Cerebellar cortex (tissue), 1 donor: ENCODE measurements at regions not wholly inside any gene's neighbourhood (a gene's known extent, or its start where the extent isn't known, plus 50 kb on each side); places are given as distances from the start of the nearest gene placed in this dataset.
"Not testable (repeated sequence)": the region's sequence is repeated elsewhere in the genome, so short reads cannot be mapped to it uniquely, and the experiment has no call there.

Experiments used
- DNase-seq: peaks from one replicate; pipeline ENCODE4 v3.0.0-alpha.2; 2015; ENCODE audit warnings: low spot score

DNA sequence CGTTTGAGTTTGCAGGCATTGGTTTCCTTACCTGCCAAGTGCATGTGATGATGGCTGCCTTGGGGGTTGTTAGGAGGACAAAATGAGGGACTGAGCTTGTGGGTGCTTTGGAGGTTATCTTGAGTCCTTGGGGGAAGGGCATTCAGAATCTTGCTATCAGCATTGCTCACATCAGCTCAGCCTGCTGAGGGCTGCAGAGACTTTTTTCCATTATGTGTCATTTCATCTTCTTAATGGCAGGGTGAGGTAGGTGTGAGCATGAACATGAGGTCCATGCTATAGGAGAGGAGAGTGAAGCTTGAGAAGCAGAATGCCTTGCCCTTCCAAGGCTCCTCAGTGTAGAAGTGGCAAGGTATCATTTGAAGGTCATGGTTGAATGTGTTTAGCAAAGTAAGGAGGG lies 112.3 kb downstream of the MIAT start:
- DNase-seq: no peak

DNA sequence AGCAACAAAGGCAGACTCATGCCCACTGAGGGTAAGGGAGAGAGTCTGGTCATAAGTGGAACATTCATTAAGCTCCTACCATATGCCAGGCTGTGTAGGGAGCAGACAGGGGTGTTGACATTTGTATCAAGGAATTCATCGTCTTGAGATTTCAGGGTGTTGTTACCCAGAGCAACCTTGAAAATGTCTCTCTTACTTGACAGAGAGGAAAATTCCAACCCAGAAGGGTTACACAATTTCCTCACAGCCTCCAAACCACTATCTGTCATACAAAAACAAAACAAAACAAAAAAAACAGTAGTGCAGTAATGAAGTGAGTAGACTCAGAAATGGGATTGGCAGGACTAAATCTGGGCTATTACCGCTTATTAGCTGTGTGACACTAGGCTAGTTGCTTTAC lies 113.2 kb downstream of the MIAT start:
- no peak for DNase-seq

GRCh38 chr22:26773054-26773453 lies 115.7 kb downstream of the MIAT start:
- DNase-seq: not testable (repeated sequence)

DNA sequence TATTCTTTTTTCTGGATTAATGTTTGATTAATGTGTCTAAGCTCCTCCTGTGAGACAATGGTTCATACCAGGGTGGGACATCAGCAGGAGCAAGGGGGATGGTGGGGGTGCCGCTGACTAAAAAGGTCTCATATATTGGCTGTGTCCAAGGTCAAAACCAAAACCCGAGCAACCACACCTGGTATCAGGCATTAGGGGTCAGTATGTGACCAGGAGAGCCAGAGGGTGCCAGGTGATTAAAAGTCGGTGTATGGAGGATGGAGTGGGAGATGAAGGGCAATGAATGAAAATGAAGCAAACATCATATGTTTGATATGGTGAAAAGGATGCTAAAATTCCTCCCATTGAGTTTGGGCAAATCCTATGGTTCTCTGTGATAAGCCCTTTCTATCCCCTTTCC lies 118.0 kb downstream of the MIAT start:
- DNase-seq: no peak

DNA sequence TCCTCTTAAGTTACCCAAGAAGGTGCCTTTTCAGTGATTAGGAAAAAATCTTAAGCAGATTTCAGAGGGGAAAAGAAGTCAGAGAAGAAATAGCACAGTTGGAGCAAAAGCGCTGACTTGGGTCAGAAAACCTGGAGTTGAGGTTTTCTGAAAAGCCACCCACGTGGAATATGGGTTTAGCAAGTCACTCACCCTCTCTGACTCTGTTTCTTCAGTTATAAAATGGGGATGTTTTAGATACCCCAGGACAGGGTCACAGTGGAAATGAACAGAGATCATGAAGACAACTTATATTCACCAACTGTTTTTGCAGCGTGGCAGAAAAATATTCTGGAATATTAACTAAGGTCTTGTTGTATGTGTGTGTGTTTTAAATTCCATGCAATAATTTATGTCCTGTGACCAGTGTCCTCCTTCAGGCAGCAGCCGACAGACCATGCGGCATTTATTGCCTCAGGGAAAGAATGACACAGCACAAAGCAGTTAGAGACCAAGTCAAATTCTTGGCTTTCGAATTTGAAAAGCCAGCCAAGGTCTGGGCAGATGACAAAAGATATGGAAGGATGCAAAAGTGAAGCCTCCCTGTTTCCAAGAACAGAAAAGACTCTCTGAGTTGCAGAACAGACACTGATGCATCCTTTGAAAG lies 119.9 kb downstream of the MIAT start:
- DNase-seq: no peak

DNA sequence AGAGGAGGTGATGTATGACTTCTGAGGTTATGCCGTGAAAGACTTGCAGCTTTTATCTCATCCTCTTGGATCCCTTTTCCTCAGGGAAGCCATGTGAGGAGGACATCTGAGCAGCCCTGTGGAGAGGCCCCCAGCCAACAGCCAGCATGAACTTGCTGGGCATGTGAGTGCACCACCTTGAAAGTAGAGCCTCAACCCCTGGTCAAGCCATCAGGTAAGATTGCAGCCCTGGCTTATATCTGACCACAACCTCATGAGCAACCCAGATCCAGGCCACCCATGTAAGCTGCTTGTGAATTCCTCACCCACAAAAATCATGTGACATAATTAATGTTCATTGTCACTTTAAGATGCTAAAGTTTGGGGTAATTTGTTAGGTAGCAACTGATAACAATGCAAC lies 121.0 kb downstream of the MIAT start:
- no peak for DNase-seq

DNA sequence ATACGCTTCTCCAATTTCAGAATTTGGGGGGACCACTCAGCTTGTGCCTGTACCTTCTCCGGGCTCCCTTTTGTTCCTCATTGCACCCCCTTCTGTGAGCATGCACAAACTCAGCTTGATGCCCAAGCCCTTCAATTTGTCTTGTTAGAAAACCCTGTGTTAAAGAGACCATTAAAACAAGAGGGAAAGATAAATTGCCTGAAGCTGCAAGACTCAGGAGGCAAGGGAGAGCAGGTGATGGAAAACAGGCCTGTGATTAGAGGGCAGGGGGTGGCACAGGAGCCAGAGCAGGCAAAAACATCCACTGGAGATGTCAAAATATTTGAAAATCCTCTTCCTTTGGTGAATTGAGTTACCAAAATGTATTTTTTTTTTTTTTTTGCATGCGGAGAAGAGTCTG lies 121.7 kb downstream of the MIAT start:
- no peak for DNase-seq

DNA sequence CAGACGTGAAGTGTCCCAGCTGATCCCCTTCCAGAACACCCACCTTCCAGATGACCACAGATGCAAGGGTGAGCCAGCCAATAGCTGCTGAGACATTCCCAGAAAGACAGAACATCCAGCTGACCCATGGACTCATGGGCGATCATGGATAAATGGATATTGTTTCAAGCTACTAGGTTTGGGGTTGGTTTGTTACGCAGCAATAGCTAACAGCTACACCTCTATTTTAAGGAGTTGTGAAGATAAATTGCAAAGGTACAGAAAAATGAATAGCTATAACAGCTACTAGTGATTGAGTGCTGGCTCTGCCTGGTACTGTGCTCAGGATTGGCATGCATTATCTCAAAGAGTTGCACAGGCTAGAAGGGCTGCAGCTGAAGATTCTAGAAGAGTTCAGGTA lies 122.5 kb downstream of the MIAT start:
- DNase-seq: no peak

DNA sequence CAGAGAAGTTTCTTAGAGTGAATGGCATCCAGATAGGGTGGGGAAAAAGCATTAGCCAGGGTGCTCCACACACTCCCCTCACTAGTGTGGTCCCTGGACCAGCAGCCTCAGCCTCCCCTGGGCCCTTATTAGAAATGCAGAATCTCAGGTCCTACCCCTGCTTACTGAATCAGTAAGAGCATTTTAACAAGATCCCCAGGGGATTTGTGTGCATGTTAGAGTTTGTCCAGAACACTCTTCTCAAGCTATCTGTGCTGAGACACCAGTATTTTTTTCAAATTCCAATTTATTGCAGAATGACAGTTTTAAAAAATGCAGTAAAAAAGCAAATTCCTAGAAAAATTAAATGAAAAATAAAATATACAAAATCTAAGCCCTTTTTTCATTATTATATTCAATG lies 123.1 kb downstream of the MIAT start:
- DNase-seq: no peak

DNA sequence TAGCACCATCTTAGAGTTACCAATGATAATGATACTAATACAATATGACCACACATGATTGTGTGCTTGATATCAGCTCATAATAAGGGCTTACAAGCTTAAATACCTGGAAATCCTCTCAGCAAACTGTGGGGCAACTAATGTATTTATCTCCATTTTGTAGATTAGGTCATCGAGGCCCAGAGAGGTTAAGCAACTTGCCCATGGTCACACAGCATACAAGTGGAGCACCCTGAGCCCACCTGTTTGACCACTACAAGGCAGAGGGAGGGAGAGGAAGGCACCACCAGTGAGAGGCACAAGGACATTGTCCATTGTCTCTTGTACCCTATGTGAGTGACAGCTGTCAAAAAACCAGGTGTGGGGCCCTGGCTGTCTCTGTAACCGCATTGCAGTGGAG lies 123.7 kb downstream of the MIAT start:
- no peak for DNase-seq

DNA sequence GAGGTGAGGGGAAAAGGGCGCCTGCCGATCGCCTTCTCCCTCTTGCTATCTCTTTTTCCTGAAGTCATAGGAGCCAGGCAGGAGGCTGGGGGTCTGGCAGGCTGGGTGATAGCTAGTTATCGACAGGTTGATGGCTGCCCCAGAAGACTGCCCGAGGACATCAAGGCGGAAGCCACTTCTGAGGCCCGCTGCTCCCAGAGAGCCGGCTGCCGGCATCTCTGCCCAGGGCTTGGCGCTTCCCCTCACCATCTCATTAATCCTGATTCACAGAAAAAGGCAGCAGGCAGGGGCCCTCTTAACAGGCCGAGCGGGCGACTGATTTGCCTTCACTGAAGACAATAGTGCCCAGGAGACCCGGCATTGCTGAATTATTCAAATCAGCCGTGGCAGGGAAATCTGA lies 124.2 kb downstream of the MIAT start:
- no peak for DNase-seq

DNA sequence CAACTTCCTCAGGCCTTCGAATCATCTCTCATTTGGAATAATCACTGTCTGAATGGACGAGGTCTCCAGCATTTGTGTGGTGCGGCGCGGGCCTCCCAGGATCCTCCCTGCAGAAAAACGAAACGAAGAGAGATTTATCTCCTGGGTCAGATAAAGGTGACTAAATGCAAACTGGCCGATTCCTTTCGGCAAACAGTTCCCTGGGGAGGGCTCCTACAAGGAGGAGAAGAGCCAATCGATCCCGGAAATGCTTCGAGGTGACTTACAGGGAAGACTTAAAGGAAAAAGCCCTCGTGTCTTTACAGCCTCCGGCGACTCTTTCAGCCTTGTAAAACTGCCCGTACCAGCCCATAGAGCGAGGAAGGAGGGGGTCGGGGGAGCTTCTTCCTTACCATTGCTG lies 126.5 kb downstream of the MIAT start:
- DNase-seq: no peak

- no peak for DNase-seq
Observed at GRCh38 chr22:26784772-26785171, 127.4 kb downstream of the MIAT start.

GRCh38 chr22:26785932-26786331 lies 128.5 kb downstream of the MIAT start:
- no peak for DNase-seq

GRCh38 chr22:26786398-26786797 lies 129.0 kb downstream of the MIAT start:
- no peak for DNase-seq

GRCh38 chr22:26789951-26790350 lies 132.6 kb downstream of the MIAT start:
- no peak for DNase-seq

DNA sequence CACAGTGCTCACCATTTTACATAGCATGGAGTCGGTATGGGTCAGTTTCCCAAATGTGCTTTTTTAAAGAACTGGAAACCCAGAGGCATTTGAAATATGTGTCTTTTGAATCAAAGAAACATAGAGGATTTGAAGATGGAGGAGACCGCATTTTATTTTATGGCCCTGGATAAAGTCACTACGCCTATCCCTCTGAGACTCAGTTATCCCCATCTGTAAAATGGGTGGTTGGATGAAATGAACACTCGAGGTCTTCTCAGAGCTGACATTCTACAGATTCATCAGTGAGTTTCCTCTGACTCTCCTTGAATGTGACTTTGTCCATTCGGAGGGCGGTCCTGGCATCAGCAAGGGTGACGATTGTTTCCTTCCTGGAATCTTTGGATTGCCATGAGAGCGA lies 135.1 kb downstream of the MIAT start:
- DNase-seq: no peak

GRCh38 chr22:26796785-26797184 lies 139.4 kb downstream of the MIAT start:
- DNase-seq: no peak

- DNase-seq: no peak
Observed at GRCh38 chr22:26797910-26798309, 140.5 kb downstream of the MIAT start.

GRCh38 chr22:26798462-26799065 lies 141.2 kb downstream of the MIAT start:
- no peak for DNase-seq

DNA sequence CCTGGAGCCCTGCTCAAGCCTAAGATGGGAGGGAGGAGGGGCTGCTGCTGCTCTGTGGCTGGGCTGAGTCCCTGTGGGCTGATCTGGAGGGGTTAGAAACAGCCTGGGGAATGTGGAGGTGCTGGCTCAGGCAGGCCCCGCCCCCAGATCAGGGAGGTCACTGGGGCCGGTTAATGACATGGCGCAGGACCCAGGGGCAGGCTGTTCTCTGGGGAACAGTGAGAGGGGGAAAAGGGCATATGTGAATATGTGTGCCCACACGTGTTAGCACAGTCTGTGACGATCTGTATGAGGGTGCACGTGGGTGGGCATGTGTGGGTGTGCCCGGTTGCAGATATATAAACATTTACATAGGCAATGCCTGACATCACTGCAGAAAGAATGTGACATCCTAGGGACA lies 143.5 kb downstream of the MIAT start:
- DNase-seq: no peak

DNA sequence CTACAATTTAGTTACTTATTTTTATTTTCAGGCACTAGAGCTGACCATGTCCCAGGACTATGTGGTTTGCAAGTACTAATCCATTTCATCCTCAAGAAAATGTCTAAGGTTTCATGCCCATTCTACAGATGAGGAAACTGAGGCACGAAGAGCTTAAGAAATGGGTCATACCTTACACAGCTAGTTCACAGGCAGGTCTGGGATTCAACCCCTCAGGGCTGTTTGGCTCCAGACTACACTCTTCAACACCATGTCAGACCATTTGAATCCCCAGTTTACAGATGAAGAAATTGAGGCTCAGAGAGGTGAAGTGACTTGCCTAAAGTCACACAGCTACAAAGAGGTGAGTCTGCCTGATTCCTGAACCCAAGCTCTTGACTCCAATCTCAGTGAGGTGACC lies 144.1 kb downstream of the MIAT start:
- DNase-seq: no peak

DNA sequence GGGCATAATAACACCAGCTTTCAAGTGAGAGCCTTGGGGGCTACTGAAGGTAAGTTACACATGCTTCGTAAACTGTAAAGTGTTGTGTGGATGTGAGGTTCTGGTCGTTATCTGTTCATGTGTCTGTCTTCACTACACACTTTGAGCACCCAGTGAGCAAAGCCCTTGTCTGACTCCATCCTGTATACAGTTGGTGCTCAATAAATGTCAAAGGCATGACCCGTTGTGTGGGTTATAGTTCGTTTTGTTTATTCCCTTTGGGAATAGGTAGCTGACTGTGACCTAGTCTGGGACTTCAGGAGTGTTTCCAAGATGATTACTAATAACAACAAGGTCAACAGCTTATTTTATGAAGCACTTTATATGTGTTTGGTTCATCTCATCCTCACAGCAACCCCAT lies 146.9 kb downstream of the MIAT start:
- DNase-seq: no peak

GRCh38 chr22:26804911-26805539 lies 147.6 kb downstream of the MIAT start:
- DNase-seq: no peak
